Progenitor cell of endocrine pancreas (in vitro differentiated cells): ENCODE measurements at regions not wholly inside any gene's neighbourhood (a gene's known extent, or its start where the extent isn't known, plus 50 kb on each side); places are given as distances from the start of the nearest gene placed in this dataset.

Source experiments
- DNase-seq: peaks from one replicate; pipeline ENCODE4 v3.0.0; 2021; ENCODE audit warnings: low spot score; ENCODE audit not compliant: unreplicated experiment
- H3K27ac Mint-ChIP-seq: 2 replicates; pipeline ENCODE4 v1.8.0; 2021; ENCODE audit warnings: mild to moderate bottlenecking, moderate library complexity, mixed read lengths
- H3K27me3 Mint-ChIP-seq: 2 replicates; pipeline ENCODE4 v1.8.0; 2021; ENCODE audit warnings: mixed read lengths
- H3K36me3 Mint-ChIP-seq: 2 replicates; pipeline ENCODE4 v1.8.0; 2022; ENCODE audit warnings: mixed read lengths; ENCODE audit not compliant: insufficient read depth
- H3K4me1 Mint-ChIP-seq: 2 replicates; pipeline ENCODE4 v1.8.0; 2021; ENCODE audit warnings: low read depth, mixed read lengths
- H3K4me3 Mint-ChIP-seq: 2 replicates; pipeline ENCODE4 v1.8.0; 2021; ENCODE audit warnings: low read depth, mild to moderate bottlenecking, moderate library complexity, mixed read lengths
- H3K9me3 Mint-ChIP-seq: 2 replicates; pipeline ENCODE4 v1.8.0; 2021; ENCODE audit warnings: low read depth, mixed read lengths
- TF ChIP-seq, protein P1 (sequence below): fragments of 200-600 bp; sonication (generic); IDR thresholded peaks from one replicate; pipeline ENCODE4 v1.5.0; 2021; ENCODE audit warnings: antibody characterized with exemption, mild to moderate bottlenecking; ENCODE audit not compliant: unreplicated experiment

DNA sequence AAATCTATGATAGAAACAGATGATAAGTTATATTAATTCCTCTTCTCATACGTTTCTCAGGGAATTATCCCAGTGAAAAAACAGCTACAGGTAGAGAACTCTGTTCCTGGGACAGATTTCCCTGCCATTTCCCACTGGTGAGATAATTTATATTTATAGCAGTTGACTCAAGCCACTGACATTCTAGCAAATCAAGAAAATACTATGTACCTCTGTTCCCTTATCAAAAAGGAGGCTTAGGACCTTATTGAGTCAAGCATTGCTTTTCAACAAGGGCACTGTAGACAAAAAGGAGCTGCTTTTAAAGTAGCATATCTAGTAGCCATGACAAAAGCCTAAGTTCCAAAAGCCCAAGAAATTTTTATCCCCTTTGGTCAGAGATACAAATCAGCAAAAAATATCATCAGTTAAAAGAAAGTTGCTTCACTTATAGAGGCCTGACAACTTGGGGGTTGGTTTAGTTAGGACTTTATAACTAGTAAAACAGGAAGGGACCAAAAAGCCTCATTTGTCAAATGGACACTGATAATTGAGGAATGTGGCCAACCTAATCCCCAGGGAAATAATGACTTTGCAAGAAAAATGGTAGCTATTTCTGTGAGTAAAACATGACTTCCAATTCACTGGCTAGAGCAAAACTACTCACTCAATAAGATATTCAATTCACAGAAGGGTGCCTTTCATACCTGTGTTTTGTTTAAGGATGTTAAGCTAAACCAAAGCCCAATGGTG lies 652.5 kb downstream of the SLITRK1 start:
- Mint-ChIP-seq H3K9me3 (no peaks in the 10 kb centered on the region), H3K36me3 (no peaks in the 10 kb centered on the region), H3K27ac (no peak overlapping the region), H3K4me3 (no peak overlapping the region), H3K4me1 (no peaks in the 10 kb centered on the region), H3K27me3 (no peaks in the 10 kb centered on the region)
- TF ChIP-seq, protein P1, sequence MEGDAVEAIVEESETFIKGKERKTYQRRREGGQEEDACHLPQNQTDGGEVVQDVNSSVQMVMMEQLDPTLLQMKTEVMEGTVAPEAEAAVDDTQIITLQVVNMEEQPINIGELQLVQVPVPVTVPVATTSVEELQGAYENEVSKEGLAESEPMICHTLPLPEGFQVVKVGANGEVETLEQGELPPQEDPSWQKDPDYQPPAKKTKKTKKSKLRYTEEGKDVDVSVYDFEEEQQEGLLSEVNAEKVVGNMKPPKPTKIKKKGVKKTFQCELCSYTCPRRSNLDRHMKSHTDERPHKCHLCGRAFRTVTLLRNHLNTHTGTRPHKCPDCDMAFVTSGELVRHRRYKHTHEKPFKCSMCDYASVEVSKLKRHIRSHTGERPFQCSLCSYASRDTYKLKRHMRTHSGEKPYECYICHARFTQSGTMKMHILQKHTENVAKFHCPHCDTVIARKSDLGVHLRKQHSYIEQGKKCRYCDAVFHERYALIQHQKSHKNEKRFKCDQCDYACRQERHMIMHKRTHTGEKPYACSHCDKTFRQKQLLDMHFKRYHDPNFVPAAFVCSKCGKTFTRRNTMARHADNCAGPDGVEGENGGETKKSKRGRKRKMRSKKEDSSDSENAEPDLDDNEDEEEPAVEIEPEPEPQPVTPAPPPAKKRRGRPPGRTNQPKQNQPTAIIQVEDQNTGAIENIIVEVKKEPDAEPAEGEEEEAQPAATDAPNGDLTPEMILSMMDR: no peak
- no peak for DNase-seq

DNA sequence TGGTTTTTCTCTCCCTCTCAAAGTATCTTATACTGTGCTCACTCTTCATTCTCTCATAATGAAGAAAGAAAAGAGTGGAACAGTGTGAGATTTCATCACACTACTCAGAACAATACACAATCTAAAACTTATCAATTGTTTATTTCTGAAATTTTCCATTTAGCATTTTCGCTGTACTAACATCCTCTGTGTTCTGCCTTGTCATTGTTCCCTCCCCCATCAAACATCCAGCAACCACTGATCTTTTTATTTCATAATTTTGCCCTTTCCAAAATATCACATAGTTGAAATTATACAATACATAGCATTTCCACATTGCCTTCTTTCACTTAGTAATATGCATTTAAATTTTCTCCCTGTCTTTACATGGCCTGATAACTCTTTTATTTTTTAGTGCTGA lies 658.7 kb downstream of the SLITRK1 start:
- Mint-ChIP-seq H3K9me3 (no peaks in the 10 kb centered on the region), H3K36me3 (no peaks in the 10 kb centered on the region), H3K4me3 (no peak overlapping the region), H3K4me1 (no peaks in the 10 kb centered on the region), H3K27ac (no peak overlapping the region), H3K27me3 (no peaks in the 10 kb centered on the region)
- TF ChIP-seq, protein P1: no peak
- no peak for DNase-seq

DNA sequence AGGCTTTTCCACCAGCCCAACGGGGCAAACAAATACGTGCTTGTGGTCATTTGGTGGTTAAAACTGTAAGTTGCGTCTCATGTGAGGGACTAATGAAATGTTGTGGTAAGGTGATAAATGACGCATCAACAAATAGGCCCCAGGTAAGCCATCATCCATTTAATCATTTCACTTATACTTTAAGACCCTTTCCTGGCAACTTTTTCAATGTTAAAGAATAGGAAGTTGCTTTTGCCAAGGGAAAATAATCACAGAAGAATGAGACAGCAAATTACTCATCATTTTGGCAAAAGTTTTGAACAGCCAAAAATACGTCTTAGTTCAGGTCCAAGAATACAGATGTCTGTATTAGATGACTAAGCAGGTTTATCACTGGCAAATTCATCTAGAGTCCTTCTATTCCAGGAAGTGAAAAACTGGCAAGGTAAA lies 660.4 kb downstream of the SLITRK1 start:
- H3K27ac Mint-ChIP-seq: no peak overlapping the region
- no peaks in the 10 kb centered on the region for H3K4me1 Mint-ChIP-seq
- no peaks in the 10 kb centered on the region for H3K36me3 Mint-ChIP-seq
- TF ChIP-seq, protein P1: no peak
- no peak overlapping the region for H3K4me3 Mint-ChIP-seq
- no peaks in the 10 kb centered on the region for H3K27me3 Mint-ChIP-seq
- no peaks in the 10 kb centered on the region for H3K9me3 Mint-ChIP-seq
- DNase-seq: no peak

DNA sequence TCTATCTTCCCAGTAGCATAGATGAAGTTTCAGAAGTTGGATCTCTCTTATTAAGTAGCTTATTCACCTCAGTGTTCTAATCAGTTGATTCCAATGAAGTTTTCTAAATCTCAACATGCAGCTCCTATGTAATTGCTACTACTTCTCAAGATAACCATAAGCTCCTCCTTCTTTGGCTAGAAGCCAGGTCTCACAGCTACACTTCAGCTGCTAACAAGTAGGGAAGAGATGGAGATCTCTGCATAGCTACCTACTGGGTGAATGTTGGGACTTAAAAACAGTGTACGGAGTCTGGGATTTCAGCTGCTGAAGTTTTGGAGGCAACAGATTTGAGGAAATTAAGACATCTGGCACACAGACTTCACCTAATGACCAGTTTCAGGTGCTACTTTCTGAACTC lies 661.0 kb downstream of the SLITRK1 start:
- Mint-ChIP-seq H3K4me3 (no peak overlapping the region), H3K9me3 (no peaks in the 10 kb centered on the region), H3K36me3 (no peaks in the 10 kb centered on the region), H3K27ac (no peak overlapping the region), H3K27me3 (no peaks in the 10 kb centered on the region), H3K4me1 (no peaks in the 10 kb centered on the region)
- TF ChIP-seq, protein P1: no peak
- DNase-seq: no peak

DNA sequence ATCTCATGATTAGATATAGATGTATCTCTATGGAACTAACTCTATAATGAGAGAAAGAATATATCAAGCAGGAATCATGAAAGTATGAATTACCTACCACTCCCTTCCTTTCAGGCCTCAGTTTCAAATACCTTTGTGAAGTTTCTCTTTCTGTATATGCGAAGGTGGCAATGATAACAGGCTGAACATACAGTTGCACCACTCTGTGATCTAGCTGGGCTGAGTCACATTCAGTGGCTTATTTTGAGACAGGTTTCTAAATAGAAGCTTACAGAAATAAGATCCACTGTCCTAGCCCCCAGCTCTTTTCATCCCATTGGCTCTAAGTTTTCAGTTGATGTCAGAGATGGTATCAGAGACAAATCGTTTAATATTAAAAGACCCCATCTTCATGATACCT lies 662.0 kb downstream of the SLITRK1 start:
- H3K4me1 Mint-ChIP-seq: no peaks in the 10 kb centered on the region
- H3K4me3 Mint-ChIP-seq: no peak overlapping the region
- DNase-seq: no peak
- no peak overlapping the region for H3K27ac Mint-ChIP-seq
- H3K27me3 Mint-ChIP-seq: no peaks in the 10 kb centered on the region
- TF ChIP-seq, protein P1: no peak
- no peaks in the 10 kb centered on the region for H3K9me3 Mint-ChIP-seq
- no peaks in the 10 kb centered on the region for H3K36me3 Mint-ChIP-seq
